Karpas-422 (cell line): ENCODE measurements at regions not wholly inside any gene's neighbourhood (a gene's known extent, or its start where the extent isn't known, plus 50 kb on each side); places are given as distances from the start of the nearest gene placed in this dataset.
"Not testable (repeated sequence)": the region's sequence is repeated elsewhere in the genome, so short reads cannot be mapped to it uniquely, and the experiment has no call there.

Experiments
- DNase-seq: peaks from one replicate; pipeline ENCODE4 v3.0.0-alpha.2; 2015
- H2AFZ ChIP-seq: fragments of 200-600 bp; sonication (generic); 2 replicates; pipeline ENCODE4 v1.6.1; 2014; ENCODE audit warnings: antibody characterized with exemption, low read length, mixed read lengths
- H3K27ac ChIP-seq: fragments of 200-600 bp; sonication (generic); 2 replicates; pipeline ENCODE4 v1.5.1; 2014; ENCODE audit warnings: mild to moderate bottlenecking, low read length, moderate library complexity
- H3K27me3 ChIP-seq: fragments of 200-600 bp; sonication (generic); 2 replicates; pipeline ENCODE4 v1.6.1; 2014; ENCODE audit warnings: low read length, mixed read lengths
- H3K36me3 ChIP-seq: fragments of 200-600 bp; sonication (generic); 2 replicates; pipeline ENCODE4 v1.6.1; 2014; ENCODE audit warnings: low read length, mixed read lengths; ENCODE audit not compliant: insufficient read depth
- H3K4me1 ChIP-seq: fragments of 200-600 bp; sonication (generic); 2 replicates; pipeline ENCODE4 v1.6.1; 2014; ENCODE audit warnings: mild to moderate bottlenecking, low read length, mixed read lengths
- H3K4me2 ChIP-seq: fragments of 200-600 bp; sonication (generic); 2 replicates; pipeline ENCODE4 v1.6.1; 2014; ENCODE audit warnings: low read length, low read depth, mild to moderate bottlenecking; ENCODE audit not compliant: poor library complexity, severe bottlenecking
- H3K4me3 ChIP-seq: fragments of 200-600 bp; sonication (generic); 2 replicates; pipeline ENCODE4 v1.5.1; 2014; ENCODE audit warnings: mild to moderate bottlenecking, antibody characterized with exemption, low read length, mixed read lengths
- H3K79me2 ChIP-seq: fragments of 200-600 bp; sonication (generic); 2 replicates; pipeline ENCODE4 v1.6.1; 2014; ENCODE audit warnings: mild to moderate bottlenecking, low read length, mixed read lengths
- H3K9ac ChIP-seq: fragments of 200-600 bp; sonication (generic); 2 replicates; pipeline ENCODE4 v1.6.0; 2014; ENCODE audit warnings: low read length
- H3K9me2 ChIP-seq: fragments of 200-600 bp; sonication (generic), shearing (Covaris generic); replicated peaks from 2 replicates; pipeline ENCODE4 v1.6.0; 2014; ENCODE audit warnings: mild to moderate bottlenecking, low read length, moderate library complexity; ENCODE audit not compliant: insufficient read depth
- H3K9me3 ChIP-seq: fragments of 300-700, 200-600 bp; sonication (generic); 2 replicates; pipeline ENCODE4 v1.6.1; 2014; ENCODE audit warnings: low read length, mixed read lengths
- H4K20me1 ChIP-seq: fragments of 200-600 bp; sonication (generic); 2 replicates; pipeline ENCODE4 v1.6.1; 2014; ENCODE audit warnings: mild to moderate bottlenecking, antibody characterized with exemption, low read length, low read depth; ENCODE audit not compliant: insufficient read depth

DNA sequence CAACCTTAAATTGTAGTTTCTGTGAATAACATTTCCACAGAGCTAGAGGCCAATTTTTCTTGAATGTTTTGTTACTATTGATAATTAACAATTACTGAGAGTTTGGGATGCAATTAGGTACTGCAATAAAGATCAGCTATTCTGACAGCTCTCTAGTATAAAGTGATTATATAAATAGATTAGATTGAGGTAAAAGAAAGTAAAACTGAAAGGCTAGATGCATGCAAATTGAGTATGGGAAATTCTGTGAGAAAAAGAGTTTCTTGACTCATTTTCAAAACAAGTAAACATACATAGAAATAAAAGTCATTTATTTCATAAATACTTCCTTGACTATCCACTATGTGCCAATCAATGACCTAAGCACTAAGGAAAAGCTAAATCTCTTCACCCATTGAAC, 1087.5 kb upstream of the ATXN8OS start:
- DNase-seq = no peak
- Histone ChIP-seq H3K27me3 (no peaks in the 10 kb centered on the region), H3K36me3 (no peaks in the 10 kb centered on the region), H3K9me3 (no peaks in the 10 kb centered on the region), H3K4me2 (no peak overlapping the region), H3K4me3 (no peak overlapping the region), H3K27ac (no peak overlapping the region), H4K20me1 (no peaks in the 10 kb centered on the region), H3K9ac (no peak overlapping the region), H3K4me1 (no peaks in the 10 kb centered on the region), H3K9me2 (no peaks in the 10 kb centered on the region), H2AFZ (no peak overlapping the region), H3K79me2 (no peaks in the 10 kb centered on the region)

GRCh38 chr13:69018173-69018572, 1089.5 kb upstream of the ATXN8OS start:
- H3K4me3 ChIP-seq, H4K20me1 ChIP-seq, H3K36me3 ChIP-seq, H3K4me1 ChIP-seq, H3K4me2 ChIP-seq, H3K9me3 ChIP-seq, H3K27ac ChIP-seq, H3K9me2 ChIP-seq, H3K79me2 ChIP-seq, DNase-seq, H3K9ac ChIP-seq, H3K27me3 ChIP-seq, H2AFZ ChIP-seq: not testable (repeated sequence)

DNA sequence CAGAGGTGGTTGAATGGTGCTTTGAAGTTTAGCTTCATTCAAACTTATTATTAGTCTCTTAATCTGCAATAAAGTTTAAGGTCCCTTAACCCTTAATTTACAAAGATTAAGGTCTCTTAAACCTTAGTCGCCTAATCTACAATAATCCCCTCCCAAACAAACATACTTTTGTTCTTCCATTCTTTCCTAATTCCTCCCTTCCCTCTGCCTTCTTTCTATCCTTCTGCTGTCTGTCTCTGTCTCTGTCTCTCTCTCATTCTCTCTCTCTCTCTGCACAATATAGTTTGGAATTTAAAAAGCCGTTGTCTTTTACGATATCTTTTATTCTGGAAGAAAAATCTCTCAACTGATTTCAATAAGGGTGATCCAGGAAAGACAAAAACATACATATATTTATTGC, 1096.8 kb upstream of the ATXN8OS start:
- Histone ChIP-seq H2AFZ (peak overlapping the region; percentile 49; the same call in 1 of the 2 replicates), H3K79me2 (no peaks in the 10 kb centered on the region), H4K20me1 (no peaks in the 10 kb centered on the region), H3K9me3 (no peaks in the 10 kb centered on the region), H3K36me3 (no peaks in the 10 kb centered on the region), H3K27ac (no peak overlapping the region), H3K27me3 (no peaks in the 10 kb centered on the region), H3K4me2 (no peak overlapping the region), H3K4me3 (no peak overlapping the region), H3K9me2 (no peaks in the 10 kb centered on the region; the same call in 1 of the 2 replicates), H3K9ac (no peak overlapping the region), H3K4me1 (no peaks in the 10 kb centered on the region)
- DNase-seq = no peak

DNA sequence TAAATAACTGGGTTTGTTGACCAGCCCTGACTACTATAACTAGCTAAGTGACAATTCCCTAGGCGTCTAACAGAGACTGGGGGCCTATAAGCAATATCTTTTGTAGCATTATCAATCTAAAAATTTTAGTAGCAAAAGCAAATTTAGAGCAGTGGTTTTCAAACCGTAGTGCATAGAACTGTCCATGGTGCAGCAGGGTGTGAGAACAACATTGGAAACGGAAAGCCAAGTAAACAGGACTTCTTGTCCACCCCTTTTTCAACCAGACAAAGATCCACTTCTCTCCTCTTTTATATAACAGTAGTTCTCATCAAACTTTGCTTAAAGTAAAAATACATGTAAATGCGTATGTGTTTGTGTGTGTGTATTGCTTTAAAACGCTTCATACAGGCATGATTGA, 1099.1 kb upstream of the ATXN8OS start:
- no peak overlapping the region for H3K9ac ChIP-seq
- no peaks in the 10 kb centered on the region for H3K79me2 ChIP-seq
- no peak overlapping the region for H3K27ac ChIP-seq
- H3K4me3 ChIP-seq = no peak overlapping the region
- peak overlapping the region; percentile 66; the same call in 1 of the 2 replicates for H2AFZ ChIP-seq
- H3K36me3 ChIP-seq = no peaks in the 10 kb centered on the region
- H4K20me1 ChIP-seq = no peaks in the 10 kb centered on the region
- no peaks in the 10 kb centered on the region for H3K27me3 ChIP-seq
- DNase-seq = no peak
- H3K9me2 ChIP-seq = no peaks in the 10 kb centered on the region; the same call in 1 of the 2 replicates
- no peak overlapping the region for H3K4me2 ChIP-seq
- no peaks in the 10 kb centered on the region for H3K9me3 ChIP-seq
- no peaks in the 10 kb centered on the region for H3K4me1 ChIP-seq

DNA sequence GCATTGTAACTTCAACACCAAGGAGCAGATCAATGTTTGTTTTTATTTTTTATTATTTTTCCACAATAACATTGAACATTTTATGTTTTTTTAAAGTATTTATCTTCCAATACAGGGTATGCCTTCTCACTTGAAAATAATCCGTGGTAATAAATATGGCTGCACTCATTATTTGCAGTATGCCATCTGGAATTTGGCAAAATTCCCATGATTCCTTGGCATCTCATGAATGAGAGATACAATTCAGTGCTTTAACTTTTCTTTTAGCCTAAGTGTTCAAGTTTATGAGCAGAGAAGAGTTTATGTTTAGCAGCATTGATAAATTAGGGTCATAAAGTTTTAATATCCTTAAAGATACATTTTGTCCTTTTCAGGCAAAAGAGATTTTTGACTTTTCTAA, 1109.6 kb upstream of the ATXN8OS start:
- H3K9me3 ChIP-seq = peaks cover 11% of the 10 kb centered on the region; the same call in 1 of the 2 replicates
- no peaks in the 10 kb centered on the region for H3K27me3 ChIP-seq
- peak overlapping the region; percentile 46; the same call in 1 of the 2 replicates for H2AFZ ChIP-seq
- H3K27ac ChIP-seq = no peak overlapping the region
- H3K79me2 ChIP-seq = no peaks in the 10 kb centered on the region
- H4K20me1 ChIP-seq = no peaks in the 10 kb centered on the region
- no peak overlapping the region for H3K4me2 ChIP-seq
- H3K4me3 ChIP-seq = no peak overlapping the region
- no peaks in the 10 kb centered on the region for H3K9me2 ChIP-seq
- no peaks in the 10 kb centered on the region for H3K4me1 ChIP-seq
- no peak for DNase-seq
- H3K9ac ChIP-seq = no peak overlapping the region
- no peaks in the 10 kb centered on the region for H3K36me3 ChIP-seq

- Histone ChIP-seq H3K9me2 (no peaks in the 10 kb centered on the region), H3K79me2 (no peaks in the 10 kb centered on the region), H3K9me3 (peaks cover 7% of the 10 kb centered on the region; the same call in 1 of the 2 replicates), H3K4me3 (no peak overlapping the region), H4K20me1 (no peaks in the 10 kb centered on the region), H3K27me3 (no peaks in the 10 kb centered on the region), H3K27ac (no peak overlapping the region), H2AFZ (peak overlapping the region; percentile 79), H3K9ac (no peak overlapping the region), H3K4me1 (no peaks in the 10 kb centered on the region), H3K4me2 (no peak overlapping the region), H3K36me3 (no peaks in the 10 kb centered on the region)
- no peak for DNase-seq
Measured at GRCh38 chr13:68996668-68997025, 1111.0 kb upstream of the ATXN8OS start.

DNA sequence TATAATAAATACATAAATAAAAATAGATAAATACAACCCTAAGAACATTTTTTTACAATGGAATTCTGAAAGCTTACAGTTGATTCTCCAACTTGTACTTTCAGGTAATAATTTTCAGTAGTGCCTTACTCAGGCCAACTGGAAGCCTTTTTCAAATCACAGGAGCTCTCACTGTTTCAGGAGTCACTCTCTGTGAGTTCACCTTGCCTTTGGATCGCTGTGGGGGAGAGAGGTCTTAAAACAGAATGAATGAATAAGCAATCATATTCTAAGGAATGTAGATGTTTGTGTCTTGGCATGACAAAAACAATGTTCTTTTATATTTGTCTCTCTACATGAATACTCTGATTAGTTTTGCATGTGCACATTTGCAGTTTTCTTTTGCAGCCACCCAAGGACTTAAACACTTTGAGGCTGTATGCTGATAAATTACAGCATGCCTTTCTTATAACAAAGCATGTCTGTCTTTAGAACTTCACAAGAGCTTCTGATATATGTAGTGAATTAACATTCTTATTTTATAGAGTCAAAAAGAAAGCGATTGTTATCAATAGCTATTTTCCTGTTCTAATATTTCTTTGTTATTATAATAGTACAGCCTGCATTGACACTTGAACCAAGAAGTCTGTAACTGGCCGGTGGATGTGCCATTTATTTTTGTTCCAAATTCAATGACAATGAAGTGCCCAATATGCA, 1111.5 kb upstream of the ATXN8OS start:
- DNase-seq = no peak
- H3K9ac ChIP-seq = no peak overlapping the region
- no peaks in the 10 kb centered on the region for H3K9me2 ChIP-seq
- no peak overlapping the region for H3K4me2 ChIP-seq
- no peaks in the 10 kb centered on the region for H3K4me1 ChIP-seq
- H3K79me2 ChIP-seq = no peaks in the 10 kb centered on the region
- H3K27me3 ChIP-seq = no peaks in the 10 kb centered on the region
- H3K4me3 ChIP-seq = no peak overlapping the region
- H3K9me3 ChIP-seq = peaks cover 2% of the 10 kb centered on the region; the same call in 1 of the 2 replicates
- no peaks in the 10 kb centered on the region for H3K36me3 ChIP-seq
- no peaks in the 10 kb centered on the region for H4K20me1 ChIP-seq
- no peak overlapping the region for H3K27ac ChIP-seq
- peak overlapping the region; percentile 79 for H2AFZ ChIP-seq

DNA sequence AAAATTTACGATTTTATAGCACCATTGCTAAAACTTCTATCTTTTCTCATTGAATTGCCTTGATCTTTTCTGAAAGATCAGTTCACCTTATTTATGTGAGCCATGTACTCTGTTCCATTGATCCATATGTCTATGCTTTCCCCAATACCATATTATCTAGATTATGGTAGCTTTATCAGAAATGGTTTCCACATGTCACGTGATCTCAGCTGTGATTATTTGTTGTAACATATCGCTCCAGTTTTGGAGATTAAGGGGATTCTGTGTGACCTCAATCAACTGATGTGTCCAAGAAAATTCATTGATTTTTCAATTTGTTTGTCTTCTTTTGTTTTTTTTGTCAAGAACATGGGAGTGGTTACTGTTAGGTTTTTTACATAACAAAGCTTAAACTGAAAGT, 1114.5 kb upstream of the ATXN8OS start:
- no peak overlapping the region for H3K4me3 ChIP-seq
- no peak overlapping the region for H3K4me2 ChIP-seq
- no peaks in the 10 kb centered on the region for H4K20me1 ChIP-seq
- H3K4me1 ChIP-seq = 0 out of 2 replicates have a peak, but pooled peaks cover 2% of the 10 kb centered on the region
- no peak overlapping the region for H3K27ac ChIP-seq
- H3K27me3 ChIP-seq = no peaks in the 10 kb centered on the region
- no peak overlapping the region for H3K9ac ChIP-seq
- no peaks in the 10 kb centered on the region for H3K79me2 ChIP-seq
- no peaks in the 10 kb centered on the region for H3K36me3 ChIP-seq
- no peaks in the 10 kb centered on the region for H3K9me3 ChIP-seq
- no peaks in the 10 kb centered on the region for H3K9me2 ChIP-seq
- H2AFZ ChIP-seq = 0 out of 2 replicates have a peak overlapping the region, but pooled peaks have one; percentile 77
- no peak for DNase-seq
